ENCODE measurements at regions not wholly inside any gene's neighbourhood (a gene's known extent, or its start where the extent isn't known, plus 50 kb on each side); places are given as distances from the start of the nearest gene placed in this dataset.

DNA sequence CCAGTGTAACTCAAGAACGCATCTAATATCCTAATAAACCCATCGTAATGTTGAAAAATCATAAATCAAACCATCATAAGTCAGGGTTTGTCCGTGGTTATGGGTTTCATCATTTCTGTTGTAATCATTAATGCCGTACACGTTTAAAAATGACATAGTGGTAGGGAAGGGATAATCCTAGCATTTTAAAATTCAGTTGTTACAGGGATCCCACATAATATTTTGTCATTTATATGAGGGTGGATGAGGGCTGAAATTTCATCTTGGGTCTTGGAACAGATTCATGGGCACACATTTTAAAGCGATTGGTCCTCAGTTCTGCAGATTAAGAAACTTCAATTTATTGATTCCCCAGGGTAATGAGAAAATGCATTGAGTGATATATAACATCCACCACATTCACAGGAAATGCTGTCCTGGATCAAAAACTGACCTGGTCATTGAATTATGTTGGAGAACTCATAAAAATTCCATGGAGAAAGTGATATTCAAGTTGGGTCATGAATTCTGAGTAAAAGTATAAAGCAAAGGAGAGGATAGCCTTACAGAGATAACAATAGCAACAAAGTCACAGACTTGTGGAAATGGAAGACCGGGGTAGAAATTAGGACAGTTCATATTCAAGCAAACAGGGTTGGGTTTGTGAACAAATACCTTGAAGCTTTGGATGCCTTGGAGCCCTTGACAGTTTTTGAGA lies 1527.3 kb upstream of the TPTE start:
- TF ChIP-seq, protein P1, sequence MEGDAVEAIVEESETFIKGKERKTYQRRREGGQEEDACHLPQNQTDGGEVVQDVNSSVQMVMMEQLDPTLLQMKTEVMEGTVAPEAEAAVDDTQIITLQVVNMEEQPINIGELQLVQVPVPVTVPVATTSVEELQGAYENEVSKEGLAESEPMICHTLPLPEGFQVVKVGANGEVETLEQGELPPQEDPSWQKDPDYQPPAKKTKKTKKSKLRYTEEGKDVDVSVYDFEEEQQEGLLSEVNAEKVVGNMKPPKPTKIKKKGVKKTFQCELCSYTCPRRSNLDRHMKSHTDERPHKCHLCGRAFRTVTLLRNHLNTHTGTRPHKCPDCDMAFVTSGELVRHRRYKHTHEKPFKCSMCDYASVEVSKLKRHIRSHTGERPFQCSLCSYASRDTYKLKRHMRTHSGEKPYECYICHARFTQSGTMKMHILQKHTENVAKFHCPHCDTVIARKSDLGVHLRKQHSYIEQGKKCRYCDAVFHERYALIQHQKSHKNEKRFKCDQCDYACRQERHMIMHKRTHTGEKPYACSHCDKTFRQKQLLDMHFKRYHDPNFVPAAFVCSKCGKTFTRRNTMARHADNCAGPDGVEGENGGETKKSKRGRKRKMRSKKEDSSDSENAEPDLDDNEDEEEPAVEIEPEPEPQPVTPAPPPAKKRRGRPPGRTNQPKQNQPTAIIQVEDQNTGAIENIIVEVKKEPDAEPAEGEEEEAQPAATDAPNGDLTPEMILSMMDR (IDR thresholded peaks at IDR 0.05), result no peak
- no peak for TF ChIP-seq EZH2 (IDR thresholded peaks at IDR 0.05; ENCODE audit: borderline replicate concordance, insufficient read depth, low read depth, low read length, poor library complexity, severe bottlenecking)
